RWPE2 (cell line): ENCODE measurements at regions not wholly inside any gene's neighbourhood (a gene's known extent, or its start where the extent isn't known, plus 50 kb on each side); places are given as distances from the start of the nearest gene placed in this dataset.

Source experiments
- ATAC-seq: fragments of 200-7000 bp; cut with Tn5 transposase; 3 replicates; pipeline ENCODE4 v1.9.1; 2021; ENCODE audit warnings: low read depth
- DNase-seq: peaks from one replicate; pipeline ENCODE4 v3.0.0-alpha.2; 2020; ENCODE audit warnings: low spot score
- H3K27ac ChIP-seq: fragments of 450-650 bp; 2 replicates; pipeline ENCODE4 v1.5.1; 2017; ENCODE audit warnings: mild to moderate bottlenecking; ENCODE audit not compliant: poor library complexity, severe bottlenecking
- H3K27me3 ChIP-seq: fragments of 250-450 bp; sonication (Bioruptor Pico); 2 replicates; pipeline ENCODE4 v1.5.1; 2021; ENCODE audit warnings: mild to moderate bottlenecking, moderate library complexity; ENCODE audit not compliant: insufficient read depth, poor library complexity, severe bottlenecking
- H3K36me3 ChIP-seq: fragments of 250-450 bp; sonication (Bioruptor Pico); 2 replicates; pipeline ENCODE4 v1.5.1; 2020; ENCODE audit warnings: low read depth, mild to moderate bottlenecking, moderate library complexity
- H3K4me1 ChIP-seq: fragments of 250-450 bp; sonication (Bioruptor Pico); 2 replicates; pipeline ENCODE4 v1.5.1; 2021; ENCODE audit warnings: mild to moderate bottlenecking, moderate library complexity; ENCODE audit not compliant: insufficient read depth, poor library complexity, severe bottlenecking
- H3K4me3 ChIP-seq: fragments of 250-450 bp; sonication (Bioruptor Pico); 2 replicates; pipeline ENCODE4 v1.5.1; 2021; ENCODE audit warnings: mild to moderate bottlenecking, moderate library complexity; ENCODE audit not compliant: severe bottlenecking
- H3K9me3 ChIP-seq: fragments of 250-450 bp; sonication (Bioruptor Pico); 2 replicates; pipeline ENCODE4 v1.5.1; 2021; ENCODE audit warnings: mild to moderate bottlenecking, moderate library complexity; ENCODE audit not compliant: severe bottlenecking
- TF ChIP-seq, protein P1 (sequence below): fragments of 450-650 bp; IDR thresholded peaks from one replicate; pipeline ENCODE4 v1.5.1; 2017; ENCODE audit warnings: mild to moderate bottlenecking, moderate library complexity; ENCODE audit not compliant: poor library complexity, severe bottlenecking

DNA sequence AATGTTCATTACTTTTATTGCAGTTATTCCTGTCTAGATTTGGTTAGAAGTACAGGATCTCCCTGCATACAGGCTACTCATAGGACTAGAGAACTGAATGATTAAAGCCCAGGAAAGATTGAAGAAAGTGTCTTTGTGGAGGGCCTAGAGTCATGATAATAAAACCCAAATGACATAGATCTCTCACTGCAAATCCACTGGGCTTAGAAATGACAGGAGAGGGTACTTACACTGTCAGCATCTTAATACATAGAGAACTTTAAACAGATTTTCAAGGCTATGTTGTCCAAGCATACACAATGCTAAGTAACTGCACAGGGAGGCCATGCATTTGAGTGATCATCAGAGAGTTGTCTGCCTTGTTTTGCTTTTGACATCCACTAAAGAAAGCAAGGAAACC is 383.8 kb upstream of the MAP3K7 start:
- no peaks in the 10 kb centered on the region for H3K36me3 ChIP-seq
- H3K27me3 ChIP-seq, result peaks cover 9% of the 10 kb centered on the region
- H3K9me3 ChIP-seq, result no peaks in the 10 kb centered on the region
- no peaks in the 10 kb centered on the region for H3K4me1 ChIP-seq
- H3K27ac ChIP-seq, result no peak overlapping the region
- DNase-seq, result no peak
- H3K4me3 ChIP-seq, result no peak overlapping the region
- TF ChIP-seq, protein P1, sequence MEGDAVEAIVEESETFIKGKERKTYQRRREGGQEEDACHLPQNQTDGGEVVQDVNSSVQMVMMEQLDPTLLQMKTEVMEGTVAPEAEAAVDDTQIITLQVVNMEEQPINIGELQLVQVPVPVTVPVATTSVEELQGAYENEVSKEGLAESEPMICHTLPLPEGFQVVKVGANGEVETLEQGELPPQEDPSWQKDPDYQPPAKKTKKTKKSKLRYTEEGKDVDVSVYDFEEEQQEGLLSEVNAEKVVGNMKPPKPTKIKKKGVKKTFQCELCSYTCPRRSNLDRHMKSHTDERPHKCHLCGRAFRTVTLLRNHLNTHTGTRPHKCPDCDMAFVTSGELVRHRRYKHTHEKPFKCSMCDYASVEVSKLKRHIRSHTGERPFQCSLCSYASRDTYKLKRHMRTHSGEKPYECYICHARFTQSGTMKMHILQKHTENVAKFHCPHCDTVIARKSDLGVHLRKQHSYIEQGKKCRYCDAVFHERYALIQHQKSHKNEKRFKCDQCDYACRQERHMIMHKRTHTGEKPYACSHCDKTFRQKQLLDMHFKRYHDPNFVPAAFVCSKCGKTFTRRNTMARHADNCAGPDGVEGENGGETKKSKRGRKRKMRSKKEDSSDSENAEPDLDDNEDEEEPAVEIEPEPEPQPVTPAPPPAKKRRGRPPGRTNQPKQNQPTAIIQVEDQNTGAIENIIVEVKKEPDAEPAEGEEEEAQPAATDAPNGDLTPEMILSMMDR, result no peak
- no peak for ATAC-seq

DNA sequence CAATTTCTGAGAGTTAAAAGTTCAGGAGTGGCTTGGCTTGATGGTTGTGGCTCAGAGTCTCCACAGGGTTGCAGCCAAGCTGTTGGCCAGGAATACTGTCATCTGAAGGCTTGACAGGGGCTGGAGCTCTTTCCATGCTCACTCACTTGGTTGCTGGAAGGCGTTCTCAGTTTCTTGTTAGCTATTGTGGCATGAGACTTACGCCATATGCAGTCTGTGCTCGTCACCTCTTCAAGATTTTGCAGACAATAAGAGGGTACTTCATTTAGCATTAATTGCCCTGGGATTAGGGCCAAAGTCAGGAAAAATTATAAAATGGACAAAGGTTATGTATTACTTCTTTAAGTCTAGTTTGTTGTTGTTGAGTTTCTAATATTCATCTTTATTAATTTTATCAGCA is 380.6 kb upstream of the MAP3K7 start:
- DNase-seq, result no peak
- Histone ChIP-seq H3K36me3 (no peaks in the 10 kb centered on the region), H3K9me3 (no peaks in the 10 kb centered on the region), H3K27me3 (peaks cover 3% of the 10 kb centered on the region), H3K4me3 (no peak overlapping the region), H3K4me1 (no peaks in the 10 kb centered on the region), H3K27ac (no peak overlapping the region)
- TF ChIP-seq, protein P1, result no peak
- ATAC-seq, result no peak

DNA sequence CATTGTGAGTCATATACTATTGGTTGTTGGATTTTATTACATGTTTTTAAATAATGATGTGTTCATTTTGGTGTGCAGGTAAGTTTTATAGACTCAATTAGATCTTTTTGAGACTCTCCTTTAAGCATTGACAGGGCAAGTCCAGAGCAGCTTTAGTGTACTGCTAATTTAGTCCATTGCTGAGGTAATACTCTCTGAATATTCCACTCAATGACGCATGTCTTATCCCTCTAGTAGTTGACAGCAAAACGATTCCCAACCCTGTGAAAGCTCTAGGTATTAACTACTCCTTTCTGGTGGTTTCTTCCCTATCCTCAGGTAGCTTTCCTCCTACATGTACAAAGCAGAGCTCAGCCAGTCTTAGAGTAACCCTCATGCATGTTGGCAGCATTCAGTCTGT is 373.5 kb upstream of the MAP3K7 start:
- no peak for DNase-seq
- H3K9me3 ChIP-seq, result no peaks in the 10 kb centered on the region
- no peak overlapping the region for H3K27ac ChIP-seq
- no peaks in the 10 kb centered on the region for H3K4me1 ChIP-seq
- no peaks in the 10 kb centered on the region for H3K36me3 ChIP-seq
- TF ChIP-seq, protein P1, result no peak
- ATAC-seq, result no peak
- H3K4me3 ChIP-seq, result no peak overlapping the region
- peaks cover 2% of the 10 kb centered on the region for H3K27me3 ChIP-seq

DNA sequence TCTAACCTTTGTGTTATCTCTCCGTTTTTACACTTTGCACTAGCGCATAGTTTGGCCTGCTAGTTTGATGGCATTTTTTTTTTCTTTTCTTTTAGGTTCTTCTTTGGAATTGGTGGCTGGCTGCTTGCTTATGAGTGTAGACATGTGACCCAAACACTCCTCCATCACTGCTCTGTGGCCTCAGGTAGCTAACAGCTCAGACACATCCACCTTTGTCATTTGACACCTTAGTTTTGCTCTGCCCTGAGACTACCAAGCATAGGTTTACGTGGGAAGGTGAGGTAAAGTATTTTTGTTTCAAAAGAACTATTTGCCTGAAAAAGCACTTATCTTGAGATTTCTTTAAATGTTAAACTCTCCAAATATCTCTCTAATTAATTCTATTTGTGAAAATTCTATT is 368.4 kb upstream of the MAP3K7 start:
- TF ChIP-seq, protein P1, result no peak
- H3K36me3 ChIP-seq, result no peaks in the 10 kb centered on the region
- ATAC-seq (no peak), DNase-seq (no peak)
- H3K9me3 ChIP-seq, result no peaks in the 10 kb centered on the region
- no peak overlapping the region for H3K4me3 ChIP-seq
- H3K27ac ChIP-seq, result no peak overlapping the region
- H3K4me1 ChIP-seq, result no peaks in the 10 kb centered on the region
- peaks cover 2% of the 10 kb centered on the region for H3K27me3 ChIP-seq

DNA sequence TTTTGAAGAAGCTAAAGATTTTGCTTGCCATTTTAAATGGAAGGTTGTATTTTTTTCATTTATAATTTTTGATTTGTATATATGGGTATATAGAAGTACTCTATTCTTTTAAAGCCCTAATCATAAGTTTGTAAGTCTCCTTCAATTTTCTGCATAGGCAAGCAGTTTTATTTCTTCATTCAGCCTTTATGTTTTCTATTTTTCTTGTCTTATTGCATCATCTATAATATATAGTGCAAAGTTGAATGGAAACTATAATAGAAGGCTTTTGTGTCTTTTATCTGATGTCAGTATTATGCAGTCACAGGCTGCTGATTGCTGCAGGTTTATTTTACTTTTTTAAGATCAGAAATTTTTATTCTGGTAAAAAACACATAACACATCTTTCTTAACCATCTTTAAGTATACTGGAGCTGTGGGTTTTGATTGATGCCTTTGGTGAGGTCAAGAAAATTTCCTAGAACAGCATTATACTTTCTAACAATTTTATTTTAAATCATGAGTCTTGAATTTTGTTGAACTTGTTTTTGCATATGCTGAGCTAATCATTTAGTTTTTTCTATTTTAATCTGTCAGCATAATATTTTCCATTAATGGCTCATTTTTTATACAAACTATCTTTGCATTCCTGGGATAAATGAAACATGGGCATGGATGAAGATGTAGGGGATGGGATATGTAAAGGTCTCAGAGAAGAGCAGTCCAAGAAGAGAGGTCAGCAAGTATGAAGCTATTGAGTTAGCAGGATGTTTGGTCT is 366.7 kb upstream of the MAP3K7 start:
- no peak overlapping the region for H3K4me3 ChIP-seq
- no peak for DNase-seq
- no peaks in the 10 kb centered on the region for H3K4me1 ChIP-seq
- no peak overlapping the region for H3K27ac ChIP-seq
- H3K9me3 ChIP-seq, result no peaks in the 10 kb centered on the region
- H3K36me3 ChIP-seq, result no peaks in the 10 kb centered on the region
- H3K27me3 ChIP-seq, result peaks cover 2% of the 10 kb centered on the region
- no peak for ATAC-seq
- TF ChIP-seq, protein P1, result no peak
